Adipocyte (in vitro differentiated cells): ENCODE measurements at regions not wholly inside any gene's neighbourhood (a gene's known extent, or its start where the extent isn't known, plus 50 kb on each side); places are given as distances from the start of the nearest gene placed in this dataset.

ENCODE experiments used
- DNase-seq: peaks from one replicate; pipeline ENCODE4 v3.0.0-alpha.2; 2015; ENCODE audit warnings: low read depth
- H3K27me3 ChIP-seq: replicated peaks from 2 replicates; pipeline ENCODE4 v1.7.0; 2013; ENCODE audit warnings: mild to moderate bottlenecking, low read length, moderate library complexity; ENCODE audit not compliant: control insufficient read depth, insufficient read depth
- H3K36me3 ChIP-seq: 2 replicates; pipeline ENCODE4 v1.7.0; 2013; ENCODE audit warnings: low read length, mild to moderate bottlenecking, moderate library complexity; ENCODE audit not compliant: control insufficient read depth, insufficient read depth, severe bottlenecking
- H3K4me1 ChIP-seq: 2 replicates; pipeline ENCODE4 v1.7.0; 2013; ENCODE audit warnings: mild to moderate bottlenecking, low read length, moderate library complexity; ENCODE audit not compliant: control insufficient read depth, insufficient read depth
- H3K4me3 ChIP-seq: 2 replicates; pipeline ENCODE4 v1.7.0; 2013; ENCODE audit warnings: mild to moderate bottlenecking, low read length, moderate library complexity
- H3K9ac ChIP-seq: 2 replicates; pipeline ENCODE4 v1.7.0; 2013; ENCODE audit warnings: mild to moderate bottlenecking, low read length, moderate library complexity
- H3K9me3 ChIP-seq: 2 replicates; pipeline ENCODE4 v1.7.0; 2013; ENCODE audit warnings: mild to moderate bottlenecking, low read length, moderate library complexity; ENCODE audit not compliant: control insufficient read depth

DNA sequence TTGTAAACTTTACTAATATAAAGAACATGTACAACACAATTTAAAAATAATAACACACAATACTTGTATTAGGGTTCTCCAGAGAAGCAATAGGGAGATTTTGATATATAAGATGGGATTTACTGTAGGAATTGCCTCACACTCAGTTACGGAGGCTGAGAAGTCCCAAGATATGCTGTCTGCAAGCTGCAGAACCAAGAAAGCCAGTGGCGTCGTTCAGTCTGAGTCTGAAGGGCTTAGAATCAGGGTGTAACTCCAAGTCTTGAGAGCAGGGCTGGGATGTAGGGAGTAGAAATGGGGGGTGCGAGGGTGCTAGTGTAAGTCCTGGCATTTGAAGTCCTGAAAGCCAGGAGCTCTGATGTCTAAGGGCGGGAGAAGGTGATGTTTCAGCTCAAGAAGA lies 206.6 kb upstream of the HES1 start:
- Histone ChIP-seq H3K4me1 (no peaks in the 10 kb centered on the region), H3K9ac (no peak overlapping the region), H3K36me3 (no peaks in the 10 kb centered on the region), H3K9me3 (peaks cover 14% of the 10 kb centered on the region), H3K4me3 (no peak overlapping the region), H3K27me3 (peaks cover 11% of the 10 kb centered on the region)
- DNase-seq = no peak

DNA sequence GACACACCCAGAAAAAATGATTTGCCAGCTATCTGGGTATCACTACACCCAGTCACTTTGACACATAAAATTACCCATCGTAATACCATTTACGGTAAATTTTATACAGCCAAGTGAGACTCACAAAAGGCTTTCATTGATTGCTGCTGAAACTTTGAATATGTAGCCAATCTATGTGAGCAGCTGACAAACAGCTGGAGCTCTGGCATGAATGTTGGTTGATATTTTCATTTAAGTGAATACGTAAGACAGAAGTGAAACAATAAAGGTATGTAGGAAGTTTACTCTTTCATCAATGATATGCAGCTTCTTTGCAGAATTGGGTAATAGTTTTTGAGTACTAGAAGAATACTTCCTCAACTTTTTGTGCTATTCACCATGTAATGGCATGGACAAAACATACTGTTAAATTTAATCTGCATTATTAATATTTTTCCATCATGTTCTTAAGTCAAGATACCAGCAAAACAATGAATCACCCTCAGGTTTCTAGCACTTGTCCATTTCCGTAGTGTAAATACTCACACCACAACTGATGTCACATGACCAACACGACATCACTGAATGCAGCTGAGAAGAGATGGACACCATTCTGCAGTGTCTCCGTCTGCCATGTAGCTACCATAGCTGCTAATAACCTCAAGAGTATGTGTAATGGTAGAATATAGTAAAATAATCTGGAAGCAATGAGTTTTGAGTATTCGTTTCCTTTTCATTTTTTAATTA lies 205.9 kb upstream of the HES1 start:
- Histone ChIP-seq H3K4me3 (no peak overlapping the region), H3K4me1 (no peaks in the 10 kb centered on the region), H3K27me3 (peaks cover 17% of the 10 kb centered on the region), H3K9me3 (peaks cover 7% of the 10 kb centered on the region), H3K9ac (no peak overlapping the region), H3K36me3 (no peaks in the 10 kb centered on the region)
- no peak for DNase-seq

DNA sequence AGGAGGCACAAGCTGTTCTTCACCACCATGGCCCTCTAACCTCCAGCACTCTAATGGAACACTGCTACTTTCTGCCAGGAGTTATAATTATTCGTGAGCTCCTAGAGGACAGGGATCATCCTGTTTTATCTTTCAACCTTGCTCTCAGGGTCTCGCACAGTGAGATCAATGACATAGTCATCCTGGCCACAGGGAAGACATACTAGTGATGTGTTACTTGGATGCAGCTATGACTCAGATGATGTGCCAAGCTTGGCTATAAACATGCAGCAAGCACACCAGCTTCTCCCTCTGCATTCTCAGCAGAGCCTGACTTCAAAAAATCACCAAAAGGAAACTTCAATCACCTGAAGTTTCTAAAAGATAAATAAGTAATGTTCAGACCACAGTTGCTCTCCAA lies 203.8 kb upstream of the HES1 start:
- Histone ChIP-seq H3K4me3 (no peak overlapping the region), H3K27me3 (peaks cover 22% of the 10 kb centered on the region), H3K9me3 (peaks cover 4% of the 10 kb centered on the region), H3K36me3 (no peaks in the 10 kb centered on the region), H3K9ac (no peak overlapping the region), H3K4me1 (no peaks in the 10 kb centered on the region)
- DNase-seq = no peak

DNA sequence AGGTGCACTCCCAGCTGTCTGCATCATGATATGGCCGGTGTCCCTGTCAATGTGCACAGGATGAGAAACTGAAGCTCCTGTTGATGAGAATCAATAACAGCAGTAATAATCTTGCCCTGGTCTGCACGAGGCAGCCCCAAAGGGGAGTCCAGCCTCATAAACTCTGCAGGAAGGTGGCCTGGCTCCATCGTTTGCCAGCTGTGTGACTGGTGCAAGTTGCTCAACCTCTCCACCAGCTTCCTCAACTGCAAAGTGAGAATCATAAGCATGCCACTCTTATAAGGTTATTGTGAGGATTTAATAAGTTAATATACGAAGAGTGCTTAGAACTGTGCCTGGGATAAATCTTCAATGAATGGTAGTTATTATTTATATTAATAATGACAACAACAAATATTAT lies 203.4 kb upstream of the HES1 start:
- no peak for DNase-seq
- H3K4me1 ChIP-seq = no peaks in the 10 kb centered on the region
- peaks cover 22% of the 10 kb centered on the region for H3K27me3 ChIP-seq
- no peak overlapping the region for H3K9ac ChIP-seq
- no peak overlapping the region for H3K4me3 ChIP-seq
- peaks cover 4% of the 10 kb centered on the region for H3K9me3 ChIP-seq
- H3K36me3 ChIP-seq = no peaks in the 10 kb centered on the region

DNA sequence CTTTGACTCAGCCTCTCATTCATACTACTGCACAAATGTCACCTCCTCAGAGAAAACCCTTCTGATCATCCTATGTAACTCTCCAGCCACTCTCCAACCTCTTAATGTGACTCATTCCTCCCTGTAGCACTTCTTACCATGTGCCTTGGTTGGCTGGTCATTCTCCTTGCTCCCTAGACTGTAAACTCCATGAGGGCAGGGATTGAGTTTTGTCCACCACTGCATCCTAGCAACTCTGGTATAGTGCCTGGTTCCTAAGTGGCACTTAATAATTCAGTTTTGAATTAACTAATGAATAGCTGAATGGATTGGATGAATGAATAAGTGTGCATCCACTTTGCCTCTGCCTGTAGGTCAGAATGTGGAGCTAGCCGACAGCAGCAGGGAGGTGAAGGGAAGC lies 202.5 kb upstream of the HES1 start:
- Histone ChIP-seq H3K27me3 (peaks cover 27% of the 10 kb centered on the region), H3K9ac (no peak overlapping the region), H3K4me1 (no peaks in the 10 kb centered on the region), H3K4me3 (no peak overlapping the region), H3K36me3 (no peaks in the 10 kb centered on the region), H3K9me3 (peaks cover 4% of the 10 kb centered on the region)
- DNase-seq = no peak

DNA sequence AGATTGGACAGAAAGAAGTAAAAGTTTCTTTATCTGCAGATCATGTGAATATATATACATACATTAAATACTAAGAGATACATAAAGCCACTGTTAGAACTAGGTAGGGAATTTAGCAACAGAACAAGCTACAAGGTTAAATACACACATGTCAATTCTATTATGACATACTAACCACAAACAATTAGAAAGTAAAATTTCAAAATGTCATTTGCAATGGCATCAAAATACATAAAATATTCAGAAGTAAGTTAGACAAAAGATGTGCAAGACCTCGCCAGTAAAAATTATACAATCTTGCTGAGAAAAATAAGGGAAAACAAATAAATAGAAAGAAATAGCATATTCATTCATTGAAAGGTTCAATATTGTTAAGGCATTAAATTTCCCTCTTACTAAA lies 200.0 kb upstream of the HES1 start:
- Histone ChIP-seq H3K36me3 (no peaks in the 10 kb centered on the region), H3K4me3 (no peak overlapping the region), H3K27me3 (peaks cover 40% of the 10 kb centered on the region), H3K4me1 (no peaks in the 10 kb centered on the region), H3K9ac (no peak overlapping the region), H3K9me3 (peaks cover 4% of the 10 kb centered on the region)
- no peak for DNase-seq

DNA sequence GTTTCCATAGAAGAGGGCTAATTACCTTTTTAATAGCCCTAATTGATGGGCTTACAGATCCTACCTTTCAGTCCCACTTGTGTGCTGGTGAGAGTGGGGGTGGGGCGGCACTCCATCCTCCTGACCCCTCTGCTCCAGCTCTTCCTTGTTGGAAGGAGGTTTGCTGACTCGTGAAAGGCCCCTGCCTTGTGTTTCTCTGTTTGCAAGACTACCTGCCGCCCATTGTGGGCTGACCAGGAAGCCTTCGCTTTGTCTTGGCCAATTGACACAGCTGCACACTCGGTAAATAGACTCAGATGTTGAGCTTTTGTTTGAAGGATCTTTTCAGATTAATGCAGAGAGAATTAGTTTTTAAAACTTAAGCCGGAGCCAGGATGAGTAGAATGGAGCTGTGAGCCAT lies 197.3 kb upstream of the HES1 start:
- Histone ChIP-seq H3K9ac (no peak overlapping the region), H3K4me1 (no peaks in the 10 kb centered on the region), H3K4me3 (no peak overlapping the region), H3K36me3 (no peaks in the 10 kb centered on the region), H3K27me3 (peaks cover 39% of the 10 kb centered on the region), H3K9me3 (peaks cover under 1% of the 10 kb centered on the region)
- DNase-seq = no peak

DNA sequence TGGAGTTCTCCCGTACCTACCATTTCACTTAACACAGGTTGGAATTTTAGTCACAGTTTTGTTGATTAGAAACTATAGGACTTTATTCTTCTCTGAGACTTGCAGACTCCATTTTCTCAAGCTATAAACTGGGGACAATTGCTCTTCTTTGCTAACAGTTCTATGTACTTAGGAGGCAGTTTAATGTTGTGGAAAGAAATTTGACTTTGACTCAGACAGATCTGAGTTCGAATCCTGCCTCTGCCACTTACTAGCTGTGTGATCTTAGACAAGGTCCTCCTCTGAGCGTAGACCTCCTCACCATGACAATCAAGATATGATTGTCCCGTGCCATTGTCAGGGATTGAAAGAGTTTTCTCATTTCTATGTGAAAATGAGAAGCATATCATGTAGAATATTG lies 196.4 kb upstream of the HES1 start:
- H3K9me3 ChIP-seq = no peaks in the 10 kb centered on the region
- no peak for DNase-seq
- no peak overlapping the region for H3K4me3 ChIP-seq
- H3K27me3 ChIP-seq = peaks cover 43% of the 10 kb centered on the region
- no peaks in the 10 kb centered on the region for H3K4me1 ChIP-seq
- H3K36me3 ChIP-seq = no peaks in the 10 kb centered on the region
- H3K9ac ChIP-seq = no peak overlapping the region

DNA sequence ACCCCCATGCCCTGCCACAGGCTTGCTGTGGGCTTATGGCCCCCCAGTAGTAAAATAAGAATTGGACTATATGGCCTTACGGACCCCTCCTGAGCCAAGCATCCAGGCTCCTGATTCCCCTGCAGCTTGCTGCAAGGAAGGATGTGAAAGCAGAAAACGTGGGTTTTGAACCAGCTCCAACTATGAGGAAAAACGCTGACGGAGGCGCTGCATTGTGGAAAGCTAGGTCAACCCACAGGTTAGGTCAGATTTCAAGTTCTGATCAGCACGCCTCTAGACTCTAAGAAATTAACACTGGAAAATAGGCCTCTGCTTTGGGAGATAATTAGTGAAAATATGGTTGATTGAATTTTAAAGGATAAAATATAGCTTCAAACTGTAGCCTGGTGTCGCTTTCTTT lies 195.4 kb upstream of the HES1 start:
- Histone ChIP-seq H3K9me3 (peaks cover 3% of the 10 kb centered on the region), H3K9ac (no peak overlapping the region), H3K4me3 (no peak overlapping the region), H3K4me1 (no peaks in the 10 kb centered on the region), H3K27me3 (peaks cover 44% of the 10 kb centered on the region), H3K36me3 (no peaks in the 10 kb centered on the region)
- no peak for DNase-seq

DNA sequence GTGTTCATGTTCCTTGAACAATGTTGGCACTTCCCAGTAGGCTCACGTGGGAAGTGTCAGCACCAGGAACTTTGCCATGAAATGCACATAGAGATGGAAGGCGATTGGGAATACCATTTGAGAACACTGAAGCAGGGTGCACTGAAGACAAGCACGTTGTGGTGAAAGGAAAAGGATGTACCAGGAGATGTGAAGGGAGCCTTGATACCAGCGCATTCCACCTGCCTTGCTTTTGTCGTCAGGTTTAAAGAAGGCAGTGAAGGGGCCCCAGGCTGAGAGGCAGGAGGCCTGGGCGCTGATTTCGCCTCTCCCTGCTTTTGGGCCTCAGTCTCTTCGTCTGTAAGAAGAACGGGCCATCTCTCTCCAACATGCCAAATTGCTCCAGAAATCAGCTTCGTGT lies 194.5 kb upstream of the HES1 start:
- H3K27me3 ChIP-seq = peaks cover 52% of the 10 kb centered on the region
- no peak for DNase-seq
- H3K4me1 ChIP-seq = no peaks in the 10 kb centered on the region
- no peak overlapping the region for H3K9ac ChIP-seq
- H3K4me3 ChIP-seq = no peak overlapping the region
- no peaks in the 10 kb centered on the region for H3K36me3 ChIP-seq
- H3K9me3 ChIP-seq = peaks cover 3% of the 10 kb centered on the region

DNA sequence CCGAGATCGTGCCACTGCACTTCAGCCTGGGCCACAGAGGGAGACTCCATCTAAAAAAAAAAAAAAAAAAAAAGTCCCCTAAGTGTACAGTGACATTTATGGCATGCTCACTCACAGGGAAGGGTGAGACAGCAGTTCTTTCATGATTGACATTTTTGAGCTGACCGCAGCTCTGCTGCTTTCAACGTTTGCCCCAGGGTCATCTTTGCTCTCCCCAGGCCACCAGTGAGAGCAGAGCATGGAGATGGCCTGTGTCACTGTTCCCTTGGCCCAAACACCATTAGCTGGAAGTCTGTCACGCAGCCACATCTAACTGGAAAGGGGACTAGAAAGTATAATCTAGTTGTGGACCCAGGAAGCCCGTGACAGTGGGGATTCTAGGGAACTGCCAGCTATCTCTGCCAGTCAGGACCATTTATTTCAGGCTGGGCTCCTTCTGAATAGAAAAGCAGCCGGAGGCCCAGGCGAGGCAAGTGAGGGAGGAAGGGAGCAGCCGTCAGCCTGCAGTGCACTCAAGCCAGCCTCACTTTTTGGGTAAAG lies 193.4 kb upstream of the HES1 start:
- no peaks in the 10 kb centered on the region for H3K36me3 ChIP-seq
- DNase-seq = no peak

DNA sequence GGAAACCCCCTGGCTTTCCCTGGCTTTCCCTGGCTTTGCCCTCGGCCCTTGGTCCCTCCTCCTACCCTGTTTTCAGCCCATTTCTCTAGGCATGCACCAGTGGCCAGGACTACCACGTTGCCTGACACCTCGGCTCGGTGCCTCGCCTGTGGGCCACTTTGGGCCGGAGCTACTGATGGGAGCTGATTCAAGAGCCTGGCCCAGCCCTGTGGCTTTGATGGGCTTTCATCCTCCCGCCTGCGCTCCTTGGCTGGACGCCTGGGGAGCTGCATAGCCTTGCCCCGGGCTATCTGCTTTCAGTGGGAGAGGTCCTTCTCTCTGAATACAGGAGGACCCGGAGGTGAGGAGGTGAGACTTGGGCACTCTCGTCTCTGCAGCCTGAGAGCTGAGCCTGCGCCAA lies 192.7 kb upstream of the HES1 start:
- Histone ChIP-seq H3K9me3 (peaks cover 3% of the 10 kb centered on the region), H3K36me3 (no peaks in the 10 kb centered on the region), H3K4me1 (no peaks in the 10 kb centered on the region), H3K27me3 (peaks cover 64% of the 10 kb centered on the region), H3K4me3 (no peak overlapping the region), H3K9ac (no peak overlapping the region)
- DNase-seq = no peak

More for the DNA sequence above, 193.4 kb upstream of the HES1 start:
- Histone ChIP-seq H3K9ac (no peak overlapping the region), H3K27me3 (peaks cover 62% of the 10 kb centered on the region), H3K9me3 (peaks cover 3% of the 10 kb centered on the region), H3K4me3 (no peak overlapping the region), H3K4me1 (no peaks in the 10 kb centered on the region)
